ENCODE measurements at regions not wholly inside any gene's neighbourhood (a gene's known extent, or its start where the extent isn't known, plus 50 kb on each side); places are given as distances from the start of the nearest gene placed in this dataset.
A peak's percentile ranks its signal among the peaks of the same experiment; 100 is the strongest.

- DNase-seq (ENCODE audit: low read depth), result peak; percentile 80
These were observed 650.3 kb downstream of the CCDC171 start for GRCh38 chr9:16202914-16203728.

DNA sequence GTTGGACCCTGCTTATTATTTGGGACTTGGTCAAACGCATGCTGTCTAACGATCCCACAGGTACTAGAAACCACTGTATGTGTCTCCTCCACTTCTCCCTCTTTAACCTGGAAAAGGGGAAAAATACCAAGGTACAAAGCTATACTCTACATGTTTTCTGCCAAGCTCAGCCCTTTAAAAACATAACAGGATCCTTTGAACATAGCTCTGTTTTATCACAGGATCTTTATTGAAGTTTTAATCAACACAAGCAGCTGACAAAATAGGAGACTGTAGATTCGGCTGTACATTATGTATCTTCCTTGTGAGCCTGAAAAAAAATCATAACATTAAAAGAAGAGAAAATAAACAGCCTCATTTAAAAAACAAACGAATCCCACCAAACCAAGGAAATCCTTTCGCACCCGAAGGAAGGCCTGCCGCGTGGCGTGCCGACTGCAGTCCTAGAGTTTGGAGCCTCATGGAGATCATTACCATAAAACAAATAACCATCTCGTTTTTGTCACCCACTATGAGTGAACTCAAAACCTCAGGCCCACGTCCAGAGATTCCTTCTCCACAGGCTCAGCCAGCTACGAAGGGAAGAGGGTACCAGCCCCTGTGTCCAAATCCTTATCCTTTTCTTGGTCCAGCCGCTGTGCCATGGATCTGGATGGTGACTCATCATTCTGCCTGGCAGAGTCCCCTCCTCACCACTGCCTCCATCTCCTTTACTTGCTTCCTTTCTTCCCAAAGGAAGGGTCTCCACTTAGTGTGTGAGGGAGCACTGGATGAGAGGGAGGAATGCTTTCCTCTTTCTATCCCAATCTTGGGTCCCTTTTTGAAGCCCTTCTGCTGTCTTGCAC lies 651.1 kb downstream of the CCDC171 start:
- DNase-seq (ENCODE audit: low read depth), result no peak

GRCh38 chr9:16205455-16205854 lies 652.6 kb downstream of the CCDC171 start:
- DNase-seq (ENCODE audit: low read depth), result no peak

DNA sequence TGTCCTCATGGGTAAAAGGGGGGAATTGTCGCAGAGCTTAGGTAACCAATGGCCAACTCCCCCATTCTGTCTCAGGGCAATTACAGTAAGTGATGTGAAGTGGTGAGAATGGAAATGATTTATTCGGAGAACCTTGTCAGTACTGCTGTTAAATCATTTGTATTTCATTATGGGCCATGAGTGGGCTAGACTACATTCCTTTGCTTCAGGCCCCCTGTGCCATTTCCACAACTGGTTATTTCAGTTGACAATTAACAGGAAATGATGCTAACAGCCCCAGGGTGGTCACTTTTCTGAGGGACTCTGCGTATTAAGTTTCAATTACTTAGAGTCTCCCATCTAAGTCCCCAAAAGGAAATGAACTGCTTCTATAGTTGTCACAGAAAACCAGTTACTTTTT lies 653.7 kb downstream of the CCDC171 start:
- no peak for DNase-seq (ENCODE audit: low read depth)

GRCh38 chr9:16207161-16207560 lies 654.3 kb downstream of the CCDC171 start:
- DNase-seq (ENCODE audit: low read depth), result no peak

GRCh38 chr9:16210440-16210839 lies 657.6 kb downstream of the CCDC171 start:
- no peak for DNase-seq (ENCODE audit: low read depth)

DNA sequence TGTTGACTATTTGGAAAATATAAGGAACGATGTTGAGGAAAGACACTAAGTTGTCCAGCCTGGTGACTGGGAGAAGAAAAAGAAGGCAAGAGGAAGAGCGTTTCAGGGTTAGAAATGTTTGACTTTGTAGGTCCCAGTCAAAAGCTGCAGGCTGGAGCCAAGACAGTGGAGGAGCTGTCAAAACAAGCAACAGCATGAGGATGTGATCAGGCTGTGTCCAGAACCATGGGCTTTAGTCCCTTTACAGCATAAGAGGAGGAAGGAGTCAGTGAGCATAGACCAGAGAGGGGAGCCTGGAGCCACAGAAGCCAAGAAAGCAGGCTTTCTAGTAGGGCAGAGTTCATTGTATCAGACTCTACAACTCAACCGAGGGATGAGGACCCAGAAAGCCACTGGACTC lies 658.5 kb downstream of the BNC2 start:
- no peak for DNase-seq (ENCODE audit: low read depth)

DNA sequence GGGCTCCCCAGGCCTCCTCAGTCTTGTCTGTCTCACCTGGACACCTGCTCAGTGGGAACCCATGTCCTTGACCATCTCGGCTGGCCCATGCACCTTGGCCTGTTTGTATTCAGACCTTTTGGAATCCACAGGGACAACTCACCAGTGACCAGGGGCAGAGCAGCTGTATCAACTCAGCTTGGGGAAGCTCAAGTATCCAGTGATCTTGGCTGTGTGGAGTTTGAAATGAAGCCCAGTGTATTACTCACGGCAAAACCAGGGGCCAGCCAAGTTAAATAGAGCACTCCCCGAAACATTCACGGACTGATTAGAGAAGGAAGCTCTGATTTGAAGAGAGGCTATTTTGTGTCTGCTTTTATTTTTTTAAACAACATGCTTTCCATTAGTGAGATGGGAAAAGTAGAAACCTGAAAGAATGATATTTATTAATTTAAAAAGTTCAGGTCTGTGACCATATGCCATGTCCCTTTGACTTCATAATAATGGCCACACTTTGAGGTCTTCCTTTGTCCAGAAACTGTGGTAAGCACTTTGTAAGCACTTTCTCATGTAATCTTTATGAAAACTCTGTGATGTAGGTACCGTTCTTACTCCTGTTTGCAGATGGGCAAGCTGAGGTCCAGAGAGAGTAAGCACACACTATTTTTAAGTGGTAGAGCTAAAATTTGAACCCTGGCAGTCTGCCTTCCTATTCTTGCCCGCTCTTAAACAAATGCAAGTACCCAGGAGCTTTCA lies 656.5 kb downstream of the BNC2 start:
- DNase-seq (ENCODE audit: low read depth), result peak; percentile 85

GRCh38 chr9:16214677-16215352 lies 655.7 kb downstream of the BNC2 start:
- DNase-seq (ENCODE audit: low read depth), result no peak

DNA sequence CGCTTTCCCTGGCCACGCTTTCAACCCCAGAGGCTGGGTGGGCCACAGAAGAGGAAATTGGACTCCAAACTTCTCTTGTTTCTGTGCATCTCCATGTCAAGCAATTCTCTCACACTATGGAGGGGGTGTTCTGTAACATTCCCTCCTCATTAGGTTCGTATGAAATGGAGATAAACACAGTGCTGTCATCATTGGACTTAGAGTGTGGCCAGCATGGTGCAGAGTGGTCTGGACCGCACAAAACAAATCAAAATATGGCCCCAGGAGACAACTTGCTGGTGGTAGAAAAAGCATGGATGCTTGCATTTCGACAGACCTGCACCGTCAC lies 655.2 kb downstream of the BNC2 start:
- no peak for DNase-seq (ENCODE audit: low read depth)

DNA sequence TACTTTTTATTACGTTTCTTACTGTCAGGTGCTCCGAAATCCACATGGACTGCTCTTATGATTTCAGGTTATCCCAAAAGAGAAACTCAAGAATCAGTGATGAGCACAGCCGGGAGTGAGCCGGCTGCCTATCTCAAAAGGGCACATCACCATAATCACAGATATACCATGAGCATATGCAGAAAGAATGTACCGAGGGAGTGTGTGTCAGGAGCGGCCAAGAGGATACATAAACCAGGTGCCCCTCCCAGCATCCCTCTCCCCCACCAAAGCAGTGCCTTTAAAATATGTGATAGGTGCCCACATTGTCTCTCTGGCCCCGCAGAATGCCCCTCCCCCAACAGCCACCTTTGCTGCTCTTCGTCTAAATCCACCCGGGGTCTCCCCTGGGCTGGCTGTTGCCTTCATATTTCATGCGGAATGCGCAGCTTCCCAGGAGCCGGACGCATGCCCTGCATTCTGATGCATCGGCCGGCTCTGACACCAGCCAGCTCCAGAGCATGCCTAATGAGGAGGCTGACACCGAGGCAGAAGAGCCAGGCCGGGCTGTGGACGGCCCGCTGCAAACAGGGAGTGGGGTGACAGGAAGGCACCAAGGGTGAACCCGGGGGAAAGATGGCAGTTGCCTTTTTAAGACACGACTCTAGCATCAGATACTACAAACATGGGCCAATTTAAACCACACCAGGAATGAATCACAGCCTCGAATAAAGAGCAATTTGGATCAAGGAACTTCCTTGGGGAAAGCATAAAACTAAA lies 652.3 kb downstream of the BNC2 start:
- no peak for DNase-seq (ENCODE audit: low read depth)

- DNase-seq (ENCODE audit: low read depth), result no peak
These were observed 649.1 kb downstream of the BNC2 start for GRCh38 chr9:16221366-16221765.

- no peak for DNase-seq (ENCODE audit: low read depth)
These were observed 648.5 kb downstream of the BNC2 start for GRCh38 chr9:16221822-16222547.

DNA sequence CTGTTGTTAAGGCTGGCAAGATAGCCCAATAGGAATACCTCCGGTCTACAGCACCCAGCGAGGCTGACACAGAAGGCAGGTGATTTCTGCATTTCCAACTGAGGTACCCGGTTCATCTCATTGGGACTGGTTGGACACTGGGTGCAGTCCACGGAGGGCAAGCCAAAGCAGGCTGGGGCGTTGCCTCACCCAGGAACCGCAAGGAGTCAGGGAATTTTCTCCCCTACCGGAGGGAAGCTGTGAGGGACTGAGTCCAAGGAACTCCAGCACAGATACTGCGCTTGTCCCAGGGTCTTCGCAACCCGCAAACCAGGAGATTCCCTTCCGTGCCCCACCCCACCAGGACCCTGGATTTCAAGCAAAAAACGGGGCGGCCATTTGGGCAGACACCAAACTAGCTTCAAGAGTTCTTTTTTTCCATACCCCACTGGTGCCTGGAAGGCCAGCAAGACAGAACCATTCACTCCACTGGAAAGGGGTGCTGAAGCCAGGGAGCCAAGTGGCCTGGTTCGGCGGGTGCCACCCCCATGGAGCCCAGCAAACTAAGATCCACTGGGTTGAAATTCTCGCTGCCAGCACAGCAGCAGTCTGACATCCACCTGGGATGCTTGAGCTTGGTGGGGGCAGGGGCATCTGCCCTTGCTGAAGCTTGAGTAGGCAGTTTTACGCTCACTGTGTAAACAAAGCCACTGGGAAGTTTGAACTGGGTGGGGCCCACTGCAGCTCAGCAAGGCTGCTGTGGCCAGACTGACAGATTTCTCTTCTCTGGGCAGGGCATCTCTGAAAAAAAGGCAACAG lies 647.2 kb downstream of the BNC2 start:
- DNase-seq (ENCODE audit: low read depth), result no peak

GRCh38 chr9:16230731-16231130 lies 639.7 kb downstream of the BNC2 start:
- DNase-seq (ENCODE audit: low read depth), result no peak

GRCh38 chr9:16236311-16236710 lies 634.2 kb downstream of the BNC2 start:
- DNase-seq (ENCODE audit: low read depth), result peak; percentile 84

- peak; percentile 30 for DNase-seq (ENCODE audit: low read depth)
These were observed 633.6 kb downstream of the BNC2 start for GRCh38 chr9:16236882-16237281.

DNA sequence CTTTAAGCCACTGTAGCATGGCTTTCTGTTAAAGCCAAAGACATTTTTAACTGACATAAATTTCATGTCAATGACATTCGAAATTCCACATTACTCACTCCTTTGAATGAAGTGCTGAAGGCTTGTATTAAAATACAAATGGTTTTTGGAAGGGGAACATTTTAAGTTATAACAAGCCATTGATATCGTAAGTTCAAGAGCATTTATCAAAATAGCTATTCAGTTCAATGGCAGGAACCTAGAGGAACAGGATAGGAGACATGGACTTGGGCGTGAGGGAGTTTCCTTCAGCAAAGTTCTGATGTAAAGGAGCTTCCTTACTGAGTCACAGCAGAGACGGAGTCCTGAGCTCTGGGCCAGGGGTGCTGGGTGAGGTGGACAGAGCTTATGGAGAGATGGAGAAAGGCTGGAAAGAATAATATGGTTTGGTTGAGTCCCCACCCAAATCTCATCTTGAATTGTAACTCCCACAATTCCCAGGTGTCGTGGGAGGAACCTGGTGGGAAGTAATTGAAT lies 631.8 kb downstream of the BNC2 start:
- no peak for DNase-seq (ENCODE audit: low read depth)

DNA sequence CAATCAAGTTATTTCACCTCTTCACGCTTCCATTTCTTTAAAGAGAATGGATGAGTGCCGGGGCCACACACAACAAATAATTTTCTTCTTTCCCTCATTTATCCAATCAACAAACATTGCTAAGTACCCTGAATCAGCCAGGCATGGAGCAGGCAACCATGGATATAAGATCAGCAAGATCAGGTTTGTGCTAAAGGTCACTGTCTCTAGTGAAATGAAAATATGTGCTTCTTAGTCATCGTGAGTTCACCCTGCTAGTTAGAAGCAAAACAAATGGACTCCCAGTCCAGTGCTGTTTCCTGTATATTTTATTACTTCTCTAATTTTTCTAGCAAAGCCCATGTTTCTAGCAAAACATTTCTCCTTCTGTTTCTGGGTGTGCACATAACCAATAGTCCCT lies 629.2 kb downstream of the BNC2 start:
- no peak for DNase-seq (ENCODE audit: low read depth)

- DNase-seq (ENCODE audit: low read depth), result no peak
These were observed 626.7 kb downstream of the BNC2 start for GRCh38 chr9:16243798-16244197.

Data from GM04504 (cell line).